ENCODE measurements at regions not wholly inside any gene's neighbourhood (a gene's known extent, or its start where the extent isn't known, plus 50 kb on each side); places are given as distances from the start of the nearest gene placed in this dataset.
"Not testable (repeated sequence)": the region's sequence is repeated elsewhere in the genome, so short reads cannot be mapped to it uniquely, and the experiment has no call there.

DNA sequence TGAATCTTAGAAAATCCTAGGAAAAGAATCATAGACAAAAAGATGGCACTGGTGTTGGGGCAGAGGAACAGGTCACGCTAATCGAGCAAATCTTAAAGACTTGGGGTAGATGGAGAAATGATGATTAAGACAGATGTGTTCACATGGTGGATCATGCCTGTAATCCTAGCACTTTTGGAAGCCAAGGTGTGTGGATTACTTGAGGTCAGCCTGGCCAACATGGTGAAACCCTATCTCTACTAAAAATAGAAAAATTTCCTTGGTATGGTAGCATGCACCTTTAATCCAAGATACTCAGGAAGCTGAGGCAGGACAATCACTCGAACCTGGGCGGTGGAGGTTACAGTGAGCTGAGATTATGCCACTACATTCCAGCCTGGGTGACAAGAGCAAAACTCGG is 145.7 kb upstream of the HSFY2 start:
- no peaks in the 10 kb centered on the region for H3K4me1 Mint-ChIP-seq
- CTCF ChIA-PET, result no interaction called here
- Histone ChIP-seq H3K4me3 (ENCODE audit: control insufficient read depth in 1 of 2, extremely low read depth in 1 of 2, low read length in 1 of 2) (no peak overlapping the region), H3K27me3 (replicated peaks in 1 of 2; ENCODE audit: control insufficient read depth in 2 of 2, extremely low read depth in 1 of 2, insufficient read depth in 2 of 2, low read length in 1 of 2) (no peaks in the 10 kb centered on the region), H3K27ac (ENCODE audit: low read length) (no peak overlapping the region), H3K36me3 (ENCODE audit: control insufficient read depth in 2 of 2, extremely low read depth in 1 of 2, insufficient read depth in 1 of 2, low read length in 1 of 2) (no peaks in the 10 kb centered on the region), H3K4me1 (ENCODE audit: control insufficient read depth in 1 of 2, extremely low read depth in 1 of 2, insufficient read depth in 2 of 2, low read length in 2 of 2) (no peaks in the 10 kb centered on the region), H3K9me3 (no peaks in the 10 kb centered on the region)
- WGBS (ENCODE audit: insufficient coverage), result no CpG with 5 or more reads among the region's 5 CpGs
- DNase-seq (no peak), ATAC-seq (replicated peaks in 1 of 4) (no peak)
- H3K27ac Mint-ChIP-seq, result no peak overlapping the region
- POLR2A ChIA-PET, result no interaction called here
- H3K9me3 Mint-ChIP-seq, result peaks cover 0 to 7% (median 0%) of the 10 kb centered on the region in 3 donors
- no peak overlapping the region for H3K4me3 Mint-ChIP-seq
- H3K36me3 Mint-ChIP-seq, result no peaks in the 10 kb centered on the region
- no peaks in the 10 kb centered on the region for H3K27me3 Mint-ChIP-seq

GRCh38 chrY:18912846-18913245 is 139.3 kb upstream of the HSFY2 start:
- no peak overlapping the region for H3K4me3 Mint-ChIP-seq
- Histone ChIP-seq H3K4me3 (ENCODE audit: control insufficient read depth in 1 of 2, extremely low read depth in 1 of 2, low read length in 1 of 2) (no peak overlapping the region), H3K9me3 (no peaks in the 10 kb centered on the region), H3K27me3 (replicated peaks in 1 of 2; ENCODE audit: control insufficient read depth in 2 of 2, extremely low read depth in 1 of 2, insufficient read depth in 2 of 2, low read length in 1 of 2) (no peaks in the 10 kb centered on the region), H3K27ac (ENCODE audit: low read length) (no peak overlapping the region), H3K4me1 (ENCODE audit: control insufficient read depth in 1 of 2, extremely low read depth in 1 of 2, insufficient read depth in 2 of 2, low read length in 2 of 2) (no peaks in the 10 kb centered on the region), H3K36me3 (ENCODE audit: control insufficient read depth in 2 of 2, extremely low read depth in 1 of 2, insufficient read depth in 1 of 2, low read length in 1 of 2) (no peaks in the 10 kb centered on the region)
- peaks cover 0 to 3% (median 0%) of the 10 kb centered on the region in 3 donors for H3K9me3 Mint-ChIP-seq
- H3K27ac Mint-ChIP-seq, result no peak overlapping the region
- ChIA-PET POLR2A (no interaction called here), CTCF (no interaction called here)
- H3K36me3 Mint-ChIP-seq, result no peaks in the 10 kb centered on the region
- H3K4me1 Mint-ChIP-seq, result no peaks in the 10 kb centered on the region
- H3K27me3 Mint-ChIP-seq, result no peaks in the 10 kb centered on the region
- no peak for DNase-seq
- WGBS (ENCODE audit: insufficient coverage), result no CpG with 5 or more reads among the region's 2 CpGs
- no peak for ATAC-seq (replicated peaks in 1 of 4)

DNA sequence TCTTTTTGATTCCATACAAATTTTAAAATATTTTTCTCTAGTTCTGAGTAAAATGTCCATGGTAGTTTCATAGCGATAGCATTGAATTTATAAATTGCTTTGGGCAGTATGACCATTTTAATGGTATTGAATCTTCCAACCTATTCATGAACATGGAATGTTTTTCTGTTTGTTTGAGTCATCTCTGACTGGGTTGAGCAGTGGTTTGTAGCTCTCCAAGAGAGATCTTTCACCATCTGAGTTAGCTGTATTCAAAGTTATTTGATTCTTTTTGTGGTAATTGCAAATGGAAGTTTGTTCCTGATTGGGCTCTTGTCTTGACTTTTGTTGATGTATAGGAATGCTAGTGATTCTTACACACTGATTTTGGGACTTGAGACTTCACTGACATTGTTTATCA is 136.3 kb upstream of the HSFY2 start:
- no peaks in the 10 kb centered on the region for H3K36me3 ChIP-seq (ENCODE audit: control insufficient read depth in 2 of 2, extremely low read depth in 1 of 2, insufficient read depth in 1 of 2, low read length in 1 of 2)
- DNase-seq (no peak), ATAC-seq (replicated peaks in 1 of 4) (no peak)
- ChIA-PET CTCF (no interaction called here), POLR2A (no interaction called here)
- no peaks in the 10 kb centered on the region for H3K9me3 Mint-ChIP-seq
- no peak overlapping the region for H3K27ac Mint-ChIP-seq
- H3K36me3 Mint-ChIP-seq, result peaks cover 3% of the 10 kb centered on the region
- H3K27ac ChIP-seq (ENCODE audit: low read length), result no peak overlapping the region
- no peaks in the 10 kb centered on the region for H3K27me3 Mint-ChIP-seq
- H3K4me3 ChIP-seq (ENCODE audit: control insufficient read depth in 1 of 2, extremely low read depth in 1 of 2, low read length in 1 of 2), result no peak overlapping the region
- no peak overlapping the region for H3K4me3 Mint-ChIP-seq
- no CpG with 5 or more reads among the region's 1 CpG for WGBS (ENCODE audit: insufficient coverage)
- H3K27me3 ChIP-seq (replicated peaks in 1 of 2; ENCODE audit: control insufficient read depth in 2 of 2, extremely low read depth in 1 of 2, insufficient read depth in 2 of 2, low read length in 1 of 2), result no peaks in the 10 kb centered on the region
- H3K9me3 ChIP-seq, result no peaks in the 10 kb centered on the region
- H3K4me1 Mint-ChIP-seq, result no peaks in the 10 kb centered on the region
- H3K4me1 ChIP-seq (ENCODE audit: control insufficient read depth in 1 of 2, extremely low read depth in 1 of 2, insufficient read depth in 2 of 2, low read length in 2 of 2), result no peaks in the 10 kb centered on the region

DNA sequence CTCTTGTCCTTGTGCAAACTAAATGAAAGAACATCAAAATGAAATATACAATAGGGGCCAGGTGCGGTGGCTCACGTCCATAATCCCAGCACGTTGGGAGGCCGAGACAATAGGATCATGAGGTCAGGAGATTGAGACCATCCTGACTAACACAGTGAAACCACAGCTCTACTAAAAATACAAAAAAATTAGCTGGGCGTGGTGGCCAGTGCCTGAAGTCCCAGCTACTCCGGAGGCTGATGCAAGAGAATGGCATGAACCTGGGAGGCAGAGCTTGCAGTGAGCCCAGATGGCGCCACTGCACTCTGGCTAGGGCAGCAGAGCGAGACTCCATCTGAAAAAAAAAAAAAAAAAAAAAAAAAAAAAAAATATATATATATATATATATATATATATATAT is 132.7 kb upstream of the HSFY2 start:
- H3K27me3 ChIP-seq (replicated peaks in 1 of 2; ENCODE audit: control insufficient read depth in 2 of 2, extremely low read depth in 1 of 2, insufficient read depth in 2 of 2, low read length in 1 of 2); H3K4me1 ChIP-seq (ENCODE audit: control insufficient read depth in 1 of 2, extremely low read depth in 1 of 2, insufficient read depth in 2 of 2, low read length in 2 of 2); POLR2A ChIA-PET; H3K36me3 ChIP-seq (ENCODE audit: control insufficient read depth in 2 of 2, extremely low read depth in 1 of 2, insufficient read depth in 1 of 2, low read length in 1 of 2); ATAC-seq (replicated peaks in 1 of 4); H3K27ac ChIP-seq (ENCODE audit: low read length); H3K9me3 Mint-ChIP-seq; H3K36me3 Mint-ChIP-seq; H3K27me3 Mint-ChIP-seq; H3K4me1 Mint-ChIP-seq; H3K4me3 Mint-ChIP-seq; H3K27ac Mint-ChIP-seq; CTCF ChIA-PET; H3K4me3 ChIP-seq (ENCODE audit: control insufficient read depth in 1 of 2, extremely low read depth in 1 of 2, low read length in 1 of 2); H3K9me3 ChIP-seq; DNase-seq: not testable (repeated sequence)
- WGBS (ENCODE audit: insufficient coverage), result no CpG with 5 or more reads among the region's 8 CpGs

GRCh38 chrY:18904296-18904695 is 130.8 kb upstream of the HSFY2 start:
- POLR2A ChIA-PET, result no interaction called here
- Histone ChIP-seq H3K36me3 (ENCODE audit: control insufficient read depth in 2 of 2, extremely low read depth in 1 of 2, insufficient read depth in 1 of 2, low read length in 1 of 2) (no peaks in the 10 kb centered on the region), H3K27me3 (replicated peaks in 1 of 2; ENCODE audit: control insufficient read depth in 2 of 2, extremely low read depth in 1 of 2, insufficient read depth in 2 of 2, low read length in 1 of 2) (no peaks in the 10 kb centered on the region), H3K4me1 (ENCODE audit: control insufficient read depth in 1 of 2, extremely low read depth in 1 of 2, insufficient read depth in 2 of 2, low read length in 2 of 2) (no peaks in the 10 kb centered on the region), H3K4me3 (ENCODE audit: control insufficient read depth in 1 of 2, extremely low read depth in 1 of 2, low read length in 1 of 2) (no peak overlapping the region), H3K9me3 (no peaks in the 10 kb centered on the region), H3K27ac (ENCODE audit: low read length) (no peak overlapping the region)
- Mint-ChIP-seq H3K9me3 (no peaks in the 10 kb centered on the region), H3K4me1 (no peaks in the 10 kb centered on the region), H3K27ac (no peak overlapping the region), H3K27me3 (no peaks in the 10 kb centered on the region), H3K36me3 (peaks cover 3% of the 10 kb centered on the region), H3K4me3 (no peak overlapping the region)
- ATAC-seq (replicated peaks in 1 of 4) (no peak), DNase-seq (no peak)
- CTCF ChIA-PET, result no interaction called here
- WGBS (ENCODE audit: insufficient coverage), result 67% methylated on average over 1 of the region's 2 CpGs

- no peaks in the 10 kb centered on the region for H3K9me3 ChIP-seq
- Mint-ChIP-seq H3K27me3 (no peaks in the 10 kb centered on the region), H3K27ac (no peak overlapping the region), H3K4me3 (no peak overlapping the region), H3K36me3 (peaks cover 7% of the 10 kb centered on the region), H3K4me1 (no peaks in the 10 kb centered on the region), H3K9me3 (no peaks in the 10 kb centered on the region)
- H3K27ac ChIP-seq (ENCODE audit: low read length), result no peak overlapping the region
- no peaks in the 10 kb centered on the region for H3K27me3 ChIP-seq (replicated peaks in 1 of 2; ENCODE audit: control insufficient read depth in 2 of 2, extremely low read depth in 1 of 2, insufficient read depth in 2 of 2, low read length in 1 of 2)
- ChIA-PET POLR2A (no interaction called here), CTCF (no interaction called here)
- H3K4me1 ChIP-seq (ENCODE audit: control insufficient read depth in 1 of 2, extremely low read depth in 1 of 2, insufficient read depth in 2 of 2, low read length in 2 of 2), result no peaks in the 10 kb centered on the region
- H3K36me3 ChIP-seq (ENCODE audit: control insufficient read depth in 2 of 2, extremely low read depth in 1 of 2, insufficient read depth in 1 of 2, low read length in 1 of 2), result no peaks in the 10 kb centered on the region
- DNase-seq (no peak), ATAC-seq (replicated peaks in 1 of 4) (no peak)
- WGBS (ENCODE audit: insufficient coverage), result no CpG with 5 or more reads among the region's 4 CpGs
- H3K4me3 ChIP-seq (ENCODE audit: control insufficient read depth in 1 of 2, extremely low read depth in 1 of 2, low read length in 1 of 2), result no peak overlapping the region
These were observed 118.5 kb upstream of the HSFY2 start for GRCh38 chrY:18891994-18892393.

DNA sequence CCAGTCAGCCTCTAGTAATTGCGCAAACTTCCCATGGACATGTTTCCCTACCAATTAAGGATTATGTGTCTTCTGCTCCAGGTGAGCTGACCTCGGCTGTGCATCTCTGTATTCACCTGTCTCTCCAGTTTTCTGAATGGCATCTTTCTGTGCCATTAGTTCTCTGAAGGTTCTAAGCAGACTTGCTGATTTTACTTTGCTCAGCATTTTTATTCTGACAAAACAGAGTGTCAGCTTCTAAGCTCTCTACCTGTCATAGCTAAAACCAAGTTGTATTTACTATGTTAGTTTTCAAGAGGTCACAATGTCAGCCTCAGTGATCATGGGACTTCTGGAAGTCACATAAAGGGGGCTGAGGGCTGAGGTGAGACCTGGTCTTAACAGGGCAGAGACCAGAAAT is 116.0 kb upstream of the HSFY2 start:
- no peaks in the 10 kb centered on the region for H3K9me3 Mint-ChIP-seq
- no peak for ATAC-seq (replicated peaks in 1 of 4)
- H3K36me3 ChIP-seq (ENCODE audit: control insufficient read depth in 2 of 2, extremely low read depth in 1 of 2, insufficient read depth in 1 of 2, low read length in 1 of 2), result no peaks in the 10 kb centered on the region
- no peaks in the 10 kb centered on the region for H3K4me1 ChIP-seq (ENCODE audit: control insufficient read depth in 1 of 2, extremely low read depth in 1 of 2, insufficient read depth in 2 of 2, low read length in 2 of 2)
- DNase-seq, result no peak
- no peaks in the 10 kb centered on the region for H3K9me3 ChIP-seq
- no peak overlapping the region for H3K27ac ChIP-seq (ENCODE audit: low read length)
- no peaks in the 10 kb centered on the region for H3K4me1 Mint-ChIP-seq
- H3K36me3 Mint-ChIP-seq, result peaks cover 7% of the 10 kb centered on the region
- H3K27ac Mint-ChIP-seq, result no peak overlapping the region
- H3K4me3 ChIP-seq (ENCODE audit: control insufficient read depth in 1 of 2, extremely low read depth in 1 of 2, low read length in 1 of 2), result no peak overlapping the region
- no CpG with 5 or more reads among the region's 2 CpGs for WGBS (ENCODE audit: insufficient coverage)
- POLR2A ChIA-PET, result no interaction called here
- no peak overlapping the region for H3K4me3 Mint-ChIP-seq
- no peaks in the 10 kb centered on the region for H3K27me3 Mint-ChIP-seq
- CTCF ChIA-PET, result no interaction called here
- no peaks in the 10 kb centered on the region for H3K27me3 ChIP-seq (replicated peaks in 1 of 2; ENCODE audit: control insufficient read depth in 2 of 2, extremely low read depth in 1 of 2, insufficient read depth in 2 of 2, low read length in 1 of 2)

Data from T-cell (primary cell).